ENCODE measurements at regions not wholly inside any gene's neighbourhood (a gene's known extent, or its start where the extent isn't known, plus 50 kb on each side); places are given as distances from the start of the nearest gene placed in this dataset.

DNA sequence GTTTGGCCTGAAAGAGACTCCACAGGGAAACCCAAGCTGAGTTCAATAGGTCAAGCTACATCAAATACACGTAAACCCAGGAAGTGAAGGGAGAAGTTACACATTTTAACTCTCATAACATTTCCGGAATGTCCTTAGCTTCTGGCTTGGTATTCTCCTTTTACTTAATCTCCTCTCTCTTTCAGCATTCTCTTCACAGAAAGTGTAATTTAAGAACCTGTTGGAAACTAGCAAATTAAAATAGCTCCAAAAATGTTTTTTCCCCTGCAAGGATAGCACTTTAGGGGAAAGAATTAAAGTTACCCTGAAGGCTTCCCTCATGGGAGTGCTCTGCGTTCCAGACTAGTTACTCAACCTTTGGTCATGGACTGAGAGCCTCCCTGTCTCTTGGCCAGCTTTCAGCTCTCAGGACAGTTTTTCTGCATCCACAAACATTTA is 292.7 kb upstream of the TARS1 start:
- TF ChIP-seq POLR2AphosphoS2 (conservative IDR thresholded peaks at IDR 0.05; ENCODE audit: low read length) (no peak), ZNF302 (CRISPR knock-in tag; IDR thresholded peaks at IDR 0.05) (no peak)

Data from A549 (cell line).